ENCODE measurements at regions not wholly inside any gene's neighbourhood (a gene's known extent, or its start where the extent isn't known, plus 50 kb on each side); places are given as distances from the start of the nearest gene placed in this dataset.

DNA sequence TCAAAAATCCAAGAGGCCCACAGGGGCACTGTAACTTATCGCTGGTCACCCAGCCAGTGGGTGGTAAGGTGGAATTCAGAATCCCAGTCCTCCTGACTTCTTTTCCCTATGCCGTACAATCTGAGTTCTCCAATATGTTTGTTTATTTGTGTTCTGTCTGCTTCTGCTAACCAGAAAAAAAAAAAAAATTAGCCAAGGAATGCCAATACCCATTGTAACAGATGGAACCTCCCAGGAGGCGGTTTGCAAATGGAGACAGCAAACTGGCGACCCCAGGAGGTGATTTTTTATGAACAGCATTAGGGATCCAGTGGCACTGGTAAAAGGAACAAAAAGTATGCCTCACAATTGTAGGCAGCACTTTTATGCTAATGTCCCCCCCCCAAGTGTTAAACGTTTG is 189.0 kb upstream of the FGGY start:
- Histone ChIP-seq H3K4me3 (ENCODE audit: insufficient read depth, low read depth, low read length) (no peak overlapping the region), H3K4me1 (ENCODE audit: control insufficient read depth, insufficient read depth, low read length) (peaks cover 3% of the 10 kb centered on the region), H3K36me3 (ENCODE audit: control insufficient read depth, insufficient read depth, low read length) (no peaks in the 10 kb centered on the region), H3K27ac (ENCODE audit: insufficient read depth, low read depth, low read length, poor library complexity, severe bottlenecking) (no peak overlapping the region), H3K9me3 (ENCODE audit: control insufficient read depth, low read length) (no peaks in the 10 kb centered on the region), H3K27me3 (ENCODE audit: control insufficient read depth, insufficient read depth, low read length, poor library complexity, severe bottlenecking) (no peaks in the 10 kb centered on the region)
- WGBS, 2 experiments = 65 to 72% methylated on average over 3 to 4 of the region's 5 CpGs

GRCh38 chr1:59108481-59109317 is 188.2 kb upstream of the FGGY start:
- H3K27ac ChIP-seq (ENCODE audit: insufficient read depth, low read depth, low read length, poor library complexity, severe bottlenecking) = no peak overlapping the region
- H3K27me3 ChIP-seq (ENCODE audit: control insufficient read depth, insufficient read depth, low read length, poor library complexity, severe bottlenecking) = no peaks in the 10 kb centered on the region
- no peaks in the 10 kb centered on the region for H3K36me3 ChIP-seq (ENCODE audit: control insufficient read depth, insufficient read depth, low read length)
- peaks cover 3% of the 10 kb centered on the region for H3K4me1 ChIP-seq (ENCODE audit: control insufficient read depth, insufficient read depth, low read length)
- H3K4me3 ChIP-seq (ENCODE audit: insufficient read depth, low read depth, low read length) = no peak overlapping the region
- no peaks in the 10 kb centered on the region for H3K9me3 ChIP-seq (ENCODE audit: control insufficient read depth, low read length)

GRCh38 chr1:59110271-59110670 is 186.6 kb upstream of the FGGY start:
- Histone ChIP-seq H3K4me3 (ENCODE audit: insufficient read depth, low read depth, low read length) (no peak overlapping the region), H3K27ac (ENCODE audit: insufficient read depth, low read depth, low read length, poor library complexity, severe bottlenecking) (no peak overlapping the region), H3K9me3 (ENCODE audit: control insufficient read depth, low read length) (no peaks in the 10 kb centered on the region), H3K27me3 (ENCODE audit: control insufficient read depth, insufficient read depth, low read length, poor library complexity, severe bottlenecking) (no peaks in the 10 kb centered on the region), H3K36me3 (ENCODE audit: control insufficient read depth, insufficient read depth, low read length) (no peaks in the 10 kb centered on the region), H3K4me1 (ENCODE audit: control insufficient read depth, insufficient read depth, low read length) (peaks cover 3% of the 10 kb centered on the region)
- 78 to 90% methylated on average over 1 of the region's 1 CpG for WGBS, 2 experiments

DNA sequence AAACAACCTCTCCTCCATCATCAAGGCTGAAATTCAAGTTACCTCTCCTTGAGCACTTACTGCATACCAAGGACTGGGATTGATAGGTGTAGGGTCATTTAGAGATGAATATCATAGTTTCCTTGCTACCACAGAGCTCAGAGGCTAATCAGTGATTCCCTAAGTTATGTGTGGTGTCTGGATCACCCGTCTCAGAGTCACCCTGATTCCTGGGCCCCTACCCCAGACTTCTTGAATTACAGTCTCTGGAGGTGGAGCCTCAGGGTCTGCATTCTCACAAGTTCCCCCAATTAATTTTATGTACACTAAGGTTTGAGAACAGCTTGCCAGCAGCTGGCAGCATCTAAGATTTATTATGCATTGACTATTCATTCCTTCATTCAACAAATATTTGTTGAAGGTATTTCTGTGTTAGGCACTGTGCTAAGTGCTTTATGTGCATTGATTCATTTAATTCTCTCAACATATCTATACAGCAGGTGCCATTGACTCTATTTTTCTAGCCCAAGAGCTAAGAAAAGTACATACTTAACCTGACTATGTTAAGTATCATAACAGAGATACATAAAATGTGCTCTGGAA is 182.9 kb upstream of the FGGY start:
- WGBS, 2 experiments = 81 to 100% methylated on average over 1 of the region's 1 CpG
- H3K9me3 ChIP-seq (ENCODE audit: control insufficient read depth, low read length) = no peaks in the 10 kb centered on the region
- no peak overlapping the region for H3K4me3 ChIP-seq (ENCODE audit: insufficient read depth, low read depth, low read length)
- H3K36me3 ChIP-seq (ENCODE audit: control insufficient read depth, insufficient read depth, low read length) = no peaks in the 10 kb centered on the region
- no peaks in the 10 kb centered on the region for H3K27me3 ChIP-seq (ENCODE audit: control insufficient read depth, insufficient read depth, low read length, poor library complexity, severe bottlenecking)
- H3K4me1 ChIP-seq (ENCODE audit: control insufficient read depth, insufficient read depth, low read length) = peaks cover 10% of the 10 kb centered on the region
- no peak overlapping the region for H3K27ac ChIP-seq (ENCODE audit: insufficient read depth, low read depth, low read length, poor library complexity, severe bottlenecking)

DNA sequence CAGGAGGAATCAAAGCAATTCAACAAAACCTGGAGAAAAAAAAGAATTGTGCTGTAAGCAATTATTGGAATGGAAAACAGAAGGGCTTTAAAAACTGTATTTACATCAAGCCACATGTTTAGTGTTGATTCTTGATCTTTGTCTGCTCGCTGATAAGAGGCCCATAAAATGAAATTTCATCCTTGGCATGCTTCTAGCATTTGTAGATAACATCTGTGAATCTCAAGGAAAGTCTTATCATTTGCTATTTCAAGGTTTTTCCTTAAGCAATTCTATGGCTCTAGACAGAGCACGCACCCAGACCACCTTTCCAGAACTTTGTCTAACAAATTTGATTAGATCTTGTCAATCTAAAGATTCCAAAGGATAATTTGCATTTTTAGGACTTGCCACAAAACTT is 181.0 kb upstream of the FGGY start:
- Histone ChIP-seq H3K4me1 (ENCODE audit: control insufficient read depth, insufficient read depth, low read length) (peaks cover 10% of the 10 kb centered on the region), H3K36me3 (ENCODE audit: control insufficient read depth, insufficient read depth, low read length) (no peaks in the 10 kb centered on the region), H3K4me3 (ENCODE audit: insufficient read depth, low read depth, low read length) (no peak overlapping the region), H3K27ac (ENCODE audit: insufficient read depth, low read depth, low read length, poor library complexity, severe bottlenecking) (no peak overlapping the region), H3K9me3 (ENCODE audit: control insufficient read depth, low read length) (no peaks in the 10 kb centered on the region), H3K27me3 (ENCODE audit: control insufficient read depth, insufficient read depth, low read length, poor library complexity, severe bottlenecking) (no peaks in the 10 kb centered on the region)
- 92% methylated on average over 2 of the region's 2 CpGs for WGBS, 2 experiments

DNA sequence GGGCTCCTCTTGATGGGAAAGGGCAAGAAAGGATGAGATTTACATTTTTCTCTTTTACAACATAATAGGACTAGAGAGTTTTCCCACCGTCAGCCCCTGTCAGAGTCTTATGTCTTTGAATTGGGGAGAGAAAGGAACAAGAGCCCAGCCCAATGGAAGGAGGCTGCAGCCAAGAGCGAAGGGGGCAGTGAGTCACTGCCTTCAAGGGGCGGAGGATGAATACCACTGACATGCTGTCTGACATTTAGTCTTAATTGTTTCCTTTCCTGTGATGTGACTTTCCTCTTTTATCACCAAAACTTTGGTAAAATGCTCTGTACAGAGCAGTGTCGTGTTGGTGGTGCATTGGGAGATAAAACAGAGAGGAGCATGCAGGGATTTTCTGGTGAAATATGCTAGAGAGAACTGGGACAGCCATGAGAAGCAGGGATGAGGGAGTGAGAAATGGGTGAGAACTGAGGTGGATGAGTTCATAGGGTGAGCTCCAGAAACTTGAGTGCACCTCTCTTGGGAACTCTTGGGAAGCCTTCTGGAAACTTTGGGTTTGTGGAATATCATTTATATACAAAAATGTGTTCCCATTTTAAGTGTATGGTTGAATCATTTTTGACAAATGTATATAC is 179.9 kb upstream of the FGGY start:
- Histone ChIP-seq H3K4me3 (ENCODE audit: insufficient read depth, low read depth, low read length) (no peak overlapping the region), H3K9me3 (ENCODE audit: control insufficient read depth, low read length) (no peaks in the 10 kb centered on the region), H3K27ac (ENCODE audit: insufficient read depth, low read depth, low read length, poor library complexity, severe bottlenecking) (no peak overlapping the region), H3K4me1 (ENCODE audit: control insufficient read depth, insufficient read depth, low read length) (peaks cover 10% of the 10 kb centered on the region), H3K36me3 (ENCODE audit: control insufficient read depth, insufficient read depth, low read length) (no peaks in the 10 kb centered on the region), H3K27me3 (ENCODE audit: control insufficient read depth, insufficient read depth, low read length, poor library complexity, severe bottlenecking) (no peaks in the 10 kb centered on the region)
- 6 to 7% methylated on average over 4 of the region's 4 CpGs for WGBS, 2 experiments

DNA sequence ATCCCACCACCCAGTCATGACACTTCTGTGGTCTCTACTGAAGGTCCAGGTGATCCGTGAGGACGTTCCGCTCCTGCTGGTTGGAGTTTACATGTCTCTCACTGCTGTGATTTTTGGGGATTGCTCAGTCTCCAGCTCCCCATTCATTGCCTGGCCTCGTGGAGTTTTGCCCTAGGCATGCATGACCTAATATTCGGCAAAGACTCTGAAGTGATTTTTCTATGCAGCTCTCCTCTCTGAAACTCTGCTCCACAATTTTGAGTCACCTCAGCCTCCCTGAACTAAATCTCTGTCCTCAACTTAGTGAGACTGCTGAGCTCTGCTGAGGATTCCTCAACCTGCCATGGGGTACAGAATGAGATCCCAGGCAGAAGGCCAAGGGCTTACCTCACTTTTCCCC is 174.4 kb upstream of the FGGY start:
- WGBS, 2 experiments = 75% methylated on average over 5 of the region's 5 CpGs
- H3K27ac ChIP-seq (ENCODE audit: insufficient read depth, low read depth, low read length, poor library complexity, severe bottlenecking) = no peak overlapping the region
- H3K4me1 ChIP-seq (ENCODE audit: control insufficient read depth, insufficient read depth, low read length) = no peaks in the 10 kb centered on the region
- no peak overlapping the region for H3K4me3 ChIP-seq (ENCODE audit: insufficient read depth, low read depth, low read length)
- no peaks in the 10 kb centered on the region for H3K36me3 ChIP-seq (ENCODE audit: control insufficient read depth, insufficient read depth, low read length)
- no peaks in the 10 kb centered on the region for H3K9me3 ChIP-seq (ENCODE audit: control insufficient read depth, low read length)
- H3K27me3 ChIP-seq (ENCODE audit: control insufficient read depth, insufficient read depth, low read length, poor library complexity, severe bottlenecking) = no peaks in the 10 kb centered on the region

DNA sequence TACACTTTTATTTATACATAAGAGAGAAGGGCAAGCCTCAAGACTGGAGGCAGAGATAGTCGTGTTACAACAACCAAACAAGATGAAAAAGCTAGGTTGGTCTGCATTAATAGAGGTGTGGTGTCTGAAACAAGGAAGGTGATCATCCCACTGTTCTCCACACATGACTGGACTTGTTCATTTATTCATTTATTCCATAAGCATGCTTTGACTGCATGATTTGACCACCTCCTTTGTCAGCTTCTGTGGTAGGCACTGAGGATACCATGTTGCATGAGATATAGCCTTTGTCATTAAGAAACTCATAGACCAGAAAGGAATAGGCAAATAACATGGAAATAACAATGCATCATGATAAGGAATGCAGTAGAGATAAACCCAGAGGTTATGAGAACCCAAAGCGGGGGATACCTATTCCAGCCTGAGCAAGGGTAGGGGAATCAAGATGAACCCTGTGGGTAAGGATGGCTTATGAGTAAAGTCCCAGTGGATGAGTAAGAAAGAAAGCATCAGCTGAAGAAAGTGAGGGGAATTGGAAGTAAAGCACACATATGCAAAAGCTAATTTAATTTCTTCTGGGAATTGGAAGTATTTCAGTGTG is 173.7 kb upstream of the FGGY start:
- Histone ChIP-seq H3K27ac (ENCODE audit: insufficient read depth, low read depth, low read length, poor library complexity, severe bottlenecking) (no peak overlapping the region), H3K4me1 (ENCODE audit: control insufficient read depth, insufficient read depth, low read length) (no peaks in the 10 kb centered on the region), H3K9me3 (ENCODE audit: control insufficient read depth, low read length) (no peaks in the 10 kb centered on the region), H3K27me3 (ENCODE audit: control insufficient read depth, insufficient read depth, low read length, poor library complexity, severe bottlenecking) (no peaks in the 10 kb centered on the region), H3K36me3 (ENCODE audit: control insufficient read depth, insufficient read depth, low read length) (no peaks in the 10 kb centered on the region), H3K4me3 (ENCODE audit: insufficient read depth, low read depth, low read length) (no peak overlapping the region)
- WGBS, 2 experiments = 92 to 93% methylated on average over 2 of the region's 2 CpGs

DNA sequence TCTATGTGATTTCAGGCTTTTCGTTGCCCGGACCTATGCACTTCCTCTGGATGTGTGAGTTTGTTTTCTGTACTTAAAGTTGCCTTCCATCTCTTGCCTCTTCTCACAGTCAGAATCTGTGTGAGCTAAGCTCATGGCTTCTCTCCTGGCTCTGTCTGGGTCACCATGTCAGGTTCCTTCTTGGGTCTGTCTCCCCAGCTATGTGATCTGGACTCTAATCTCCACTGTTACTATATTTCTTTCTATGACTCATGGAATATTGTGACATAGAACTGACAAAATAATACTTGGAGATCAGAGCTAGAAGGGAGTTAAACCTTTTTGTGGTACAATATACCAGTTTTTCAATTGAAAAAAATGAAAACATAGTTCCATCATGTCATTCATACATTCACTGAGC is 172.7 kb upstream of the FGGY start:
- WGBS, 2 experiments = 92 to 100% methylated on average over 2 of the region's 2 CpGs
- no peaks in the 10 kb centered on the region for H3K27me3 ChIP-seq (ENCODE audit: control insufficient read depth, insufficient read depth, low read length, poor library complexity, severe bottlenecking)
- H3K27ac ChIP-seq (ENCODE audit: insufficient read depth, low read depth, low read length, poor library complexity, severe bottlenecking) = no peak overlapping the region
- no peaks in the 10 kb centered on the region for H3K36me3 ChIP-seq (ENCODE audit: control insufficient read depth, insufficient read depth, low read length)
- H3K9me3 ChIP-seq (ENCODE audit: control insufficient read depth, low read length) = no peaks in the 10 kb centered on the region
- no peaks in the 10 kb centered on the region for H3K4me1 ChIP-seq (ENCODE audit: control insufficient read depth, insufficient read depth, low read length)
- H3K4me3 ChIP-seq (ENCODE audit: insufficient read depth, low read depth, low read length) = no peak overlapping the region

DNA sequence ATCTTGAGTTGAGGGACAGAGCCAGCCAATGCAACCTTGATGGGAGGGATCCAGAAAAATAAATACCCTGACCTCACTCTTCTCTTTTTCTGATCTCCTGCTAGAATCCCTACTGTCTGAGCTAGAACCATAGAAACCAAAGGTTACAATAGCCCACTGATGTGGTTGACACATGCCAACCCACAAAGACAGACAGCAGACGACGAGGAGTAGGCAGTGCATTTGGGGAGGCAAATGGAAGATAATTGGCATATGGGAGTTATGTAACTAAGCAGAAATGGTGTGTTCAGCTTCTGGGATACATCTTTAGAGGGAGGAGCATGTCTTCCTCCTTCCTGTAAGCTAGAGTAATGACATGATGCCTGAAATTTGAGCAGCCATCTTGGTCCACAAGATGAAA is 171.7 kb upstream of the FGGY start:
- Histone ChIP-seq H3K27me3 (ENCODE audit: control insufficient read depth, insufficient read depth, low read length, poor library complexity, severe bottlenecking) (no peaks in the 10 kb centered on the region), H3K27ac (ENCODE audit: insufficient read depth, low read depth, low read length, poor library complexity, severe bottlenecking) (no peak overlapping the region), H3K4me3 (ENCODE audit: insufficient read depth, low read depth, low read length) (no peak overlapping the region), H3K4me1 (ENCODE audit: control insufficient read depth, insufficient read depth, low read length) (no peaks in the 10 kb centered on the region), H3K36me3 (ENCODE audit: control insufficient read depth, insufficient read depth, low read length) (no peaks in the 10 kb centered on the region), H3K9me3 (ENCODE audit: control insufficient read depth, low read length) (no peaks in the 10 kb centered on the region)
- 91 to 98% methylated on average over 2 of the region's 2 CpGs for WGBS, 2 experiments

Measured in ectodermal cell (in vitro differentiated cells).